Breast epithelium (tissue), 4 donors: ENCODE measurements at regions not wholly inside any gene's neighbourhood (a gene's known extent, or its start where the extent isn't known, plus 50 kb on each side); places are given as distances from the start of the nearest gene placed in this dataset.
"Not testable (repeated sequence)": the region's sequence is repeated elsewhere in the genome, so short reads cannot be mapped to it uniquely, and the experiment has no call there.

Experiments
- DNase-seq, 2 donors: peaks; one replicate each; pipeline ENCODE4 v3.0.0-alpha.2; 2019; ENCODE audit warnings: low spot score in 2 of 2
- H3K27ac ChIP-seq, 2 donors: fragments of 200-600 bp; sonication (generic) in 1 of 2; one replicate each; pipeline ENCODE4 v1.5.1; 2016 to 2019; ENCODE audit warnings: mild to moderate bottlenecking in 1 of 2
- H3K27me3 ChIP-seq, 2 donors: fragments of 200-600 bp; sonication (generic) in 1 of 2; one replicate each; pipeline versions ENCODE4 v1.5.1 to v1.6.0; 2017 to 2019; ENCODE audit warnings: control low read depth in 1 of 2, mild to moderate bottlenecking in 1 of 2
- H3K36me3 ChIP-seq: fragments of 200-600 bp; one replicate; pipeline ENCODE4 v1.5.1; 2019
- H3K4me1 ChIP-seq, 2 donors: fragments of 200-600 bp; sonication (generic); one replicate each; pipeline ENCODE4 v1.5.1; 2016 to 2019; ENCODE audit warnings: control low read depth in 1 of 2
- H3K4me3 ChIP-seq, 3 donors: fragments of 200-600 bp; sonication (generic); 1 replicate in 2 of 3; 2 replicates in 1 of 3; pipeline ENCODE4 v1.5.1; 2016 to 2019; ENCODE audit warnings: mild to moderate bottlenecking in 3 of 3, moderate library complexity in 2 of 3
- H3K9me3 ChIP-seq, 2 donors: fragments of 200-600 bp; sonication (generic) in 1 of 2; one replicate each; pipeline ENCODE4 v1.5.1; 2016 to 2019; ENCODE audit warnings: control low read depth in 1 of 2
- CTCF ChIP-seq, 3 donors: fragments of 450-650 bp; IDR thresholded peaks; one replicate each; pipeline ENCODE4 v1.5.1; 2016 to 2017; ENCODE audit warnings: antibody characterized with exemption in 3 of 3, mild to moderate bottlenecking in 3 of 3, moderate library complexity in 3 of 3
- POLR2A ChIP-seq: fragments of 450-650 bp; IDR thresholded peaks from one replicate; pipeline ENCODE4 v1.6.1; 2016; ENCODE audit warnings: antibody characterized with exemption, mild to moderate bottlenecking, moderate library complexity
- POLR2AphosphoS5 ChIP-seq, 3 donors: sonication (generic); formaldehyde crosslinking; IDR thresholded peaks; one replicate each; pipeline ENCODE4 v1.6.1; 2017; ENCODE audit warnings: antibody characterized with exemption in 3 of 3
- intact Hi-C: fragments of 100-400 bp; cut with DNase I; formaldehyde crosslinking; loops from one replicate; pipeline ENCODE4 v1.15.1; 2023; ENCODE audit warnings: low total_unique reads

DNA sequence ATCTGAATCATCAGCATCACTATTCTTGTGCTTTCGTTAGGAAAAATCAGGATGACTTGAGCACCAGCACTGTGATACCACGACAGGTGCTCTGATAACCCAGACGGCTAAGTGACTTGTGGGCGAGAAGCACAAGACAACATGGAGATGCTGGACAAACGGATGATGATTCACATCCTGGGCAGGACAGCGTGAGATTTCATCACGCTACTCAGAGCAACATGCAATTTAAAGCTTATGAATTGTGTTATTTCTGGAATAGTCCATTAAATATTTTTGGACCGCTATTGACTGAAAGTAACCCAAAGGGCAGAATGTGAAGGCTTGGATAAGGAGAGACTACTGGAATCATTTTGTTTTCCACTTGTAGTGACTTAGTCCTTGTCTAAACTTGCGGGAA, 114.8 kb upstream of the DAPK1 start:
- no peak for DNase-seq
- TF ChIP-seq CTCF (IDR thresholded peaks at IDR 0.05) (no peak), POLR2A (no peak), POLR2AphosphoS5 (IDR thresholded peaks at IDR 0.05) (no peak)
- Histone ChIP-seq H3K9me3 (no peaks in the 10 kb centered on the region), H3K27ac (no peak overlapping the region), H3K4me1 (no peaks in the 10 kb centered on the region), H3K27me3 (peaks cover 0 to 4% of the 10 kb centered on the region in 2 donors), H3K4me3 (no peak overlapping the region), H3K36me3 (no peaks in the 10 kb centered on the region)
- intact Hi-C loops, result no loop called here

- Histone ChIP-seq H3K27ac (no peak overlapping the region), H3K9me3 (no peaks in the 10 kb centered on the region), H3K4me3 (no peak overlapping the region), H3K4me1 (no peaks in the 10 kb centered on the region), H3K27me3 (peaks cover 0 to 4% of the 10 kb centered on the region in 2 donors), H3K36me3 (no peaks in the 10 kb centered on the region)
- no peak for DNase-seq
- intact Hi-C loops, result no loop called here
- TF ChIP-seq POLR2A (no peak), POLR2AphosphoS5 (IDR thresholded peaks at IDR 0.05) (no peak), CTCF (IDR thresholded peaks at IDR 0.05) (no peak)
Observed at GRCh38 chr9:87383344-87384150, 114.1 kb upstream of the DAPK1 start.

- peaks cover 0 to 4% of the 10 kb centered on the region in 2 donors for H3K27me3 ChIP-seq
- H3K9me3 ChIP-seq, result no peaks in the 10 kb centered on the region
- no peaks in the 10 kb centered on the region for H3K4me1 ChIP-seq
- no peak overlapping the region for H3K27ac ChIP-seq
- no peaks in the 10 kb centered on the region for H3K36me3 ChIP-seq
- intact Hi-C loops, result no loop called here
- TF ChIP-seq POLR2AphosphoS5 (IDR thresholded peaks at IDR 0.05) (no peak), POLR2A (no peak), CTCF (IDR thresholded peaks at IDR 0.05) (no peak)
- H3K4me3 ChIP-seq, result no peak overlapping the region
- DNase-seq, result no peak
Observed at GRCh38 chr9:87386490-87387025, 111.1 kb upstream of the DAPK1 start.

GRCh38 chr9:87387351-87388011, 110.2 kb upstream of the DAPK1 start:
- Histone ChIP-seq H3K36me3 (no peaks in the 10 kb centered on the region), H3K4me3 (no peak overlapping the region), H3K27me3 (peaks cover 0 to 4% of the 10 kb centered on the region in 2 donors), H3K27ac (no peak overlapping the region), H3K9me3 (no peaks in the 10 kb centered on the region), H3K4me1 (no peaks in the 10 kb centered on the region)
- no peak for TF ChIP-seq POLR2AphosphoS5 (IDR thresholded peaks at IDR 0.05)
- no peak for TF ChIP-seq CTCF (IDR thresholded peaks at IDR 0.05)
- TF ChIP-seq POLR2A, result no peak
- no peak for DNase-seq
- intact Hi-C loops, result no loop called here

- H3K4me1 ChIP-seq, H3K27ac ChIP-seq, intact Hi-C loops, H3K27me3 ChIP-seq, DNase-seq, H3K9me3 ChIP-seq, H3K36me3 ChIP-seq, H3K4me3 ChIP-seq: not testable (repeated sequence)
Observed at GRCh38 chr9:87388708-87389107, 109.0 kb upstream of the DAPK1 start.
